Kidney glomerular epithelial cell (primary cell): ENCODE measurements at regions not wholly inside any gene's neighbourhood (a gene's known extent, or its start where the extent isn't known, plus 50 kb on each side); places are given as distances from the start of the nearest gene placed in this dataset.

Source experiments
- DNase-seq: peaks from one replicate; lab custom pipeline; 2025; lab: John Stamatoyannopoulos, UW

- no peak for DNase-seq
Observed at GRCh38 chr6:21648475-21649050, 55.0 kb downstream of the SOX4 start.

- no peak for DNase-seq
Observed at GRCh38 chr6:21653323-21653722, 59.8 kb downstream of the SOX4 start.

DNA sequence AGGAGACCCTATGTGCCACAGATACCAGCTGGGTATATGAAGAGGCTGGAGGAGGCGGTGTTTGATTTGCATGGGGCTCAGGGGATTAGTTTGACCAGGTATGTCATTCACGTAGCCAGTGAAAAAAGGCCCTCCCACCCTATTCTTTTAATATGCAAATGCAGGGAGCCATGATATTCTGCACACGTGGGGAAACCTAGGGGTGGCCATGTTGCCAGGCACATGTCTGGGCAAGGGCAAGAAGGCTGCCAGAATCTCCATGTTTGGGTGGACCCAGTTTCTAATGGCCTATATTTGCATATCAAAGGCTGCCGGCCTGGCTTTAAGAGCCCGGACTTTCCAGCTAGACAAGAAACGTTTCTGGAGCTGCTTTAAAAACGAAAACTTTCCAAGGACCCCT is 60.4 kb downstream of the SOX4 start:
- no peak for DNase-seq

DNA sequence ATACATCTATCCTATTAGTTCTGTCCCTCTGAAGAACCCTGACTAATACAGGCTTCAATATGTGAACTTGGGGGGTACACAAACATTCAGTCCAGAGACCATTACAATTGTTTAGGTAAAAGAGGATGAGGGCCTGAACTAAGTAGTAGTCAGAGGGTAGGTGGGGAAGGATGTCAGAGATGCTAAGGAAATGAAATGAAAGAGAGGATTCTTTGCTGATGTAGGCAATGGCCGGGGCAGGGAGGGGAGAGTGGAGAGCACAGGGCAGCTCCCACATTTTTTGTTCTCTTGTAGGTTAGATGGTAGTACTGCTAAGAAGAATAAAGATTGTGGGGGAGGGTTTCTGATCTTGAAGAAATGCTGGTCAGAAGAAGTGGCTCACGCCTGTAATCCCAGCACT is 60.8 kb downstream of the SOX4 start:
- DNase-seq = no peak

GRCh38 chr6:21663966-21664313 is 70.4 kb downstream of the SOX4 start:
- no peak for DNase-seq

DNA sequence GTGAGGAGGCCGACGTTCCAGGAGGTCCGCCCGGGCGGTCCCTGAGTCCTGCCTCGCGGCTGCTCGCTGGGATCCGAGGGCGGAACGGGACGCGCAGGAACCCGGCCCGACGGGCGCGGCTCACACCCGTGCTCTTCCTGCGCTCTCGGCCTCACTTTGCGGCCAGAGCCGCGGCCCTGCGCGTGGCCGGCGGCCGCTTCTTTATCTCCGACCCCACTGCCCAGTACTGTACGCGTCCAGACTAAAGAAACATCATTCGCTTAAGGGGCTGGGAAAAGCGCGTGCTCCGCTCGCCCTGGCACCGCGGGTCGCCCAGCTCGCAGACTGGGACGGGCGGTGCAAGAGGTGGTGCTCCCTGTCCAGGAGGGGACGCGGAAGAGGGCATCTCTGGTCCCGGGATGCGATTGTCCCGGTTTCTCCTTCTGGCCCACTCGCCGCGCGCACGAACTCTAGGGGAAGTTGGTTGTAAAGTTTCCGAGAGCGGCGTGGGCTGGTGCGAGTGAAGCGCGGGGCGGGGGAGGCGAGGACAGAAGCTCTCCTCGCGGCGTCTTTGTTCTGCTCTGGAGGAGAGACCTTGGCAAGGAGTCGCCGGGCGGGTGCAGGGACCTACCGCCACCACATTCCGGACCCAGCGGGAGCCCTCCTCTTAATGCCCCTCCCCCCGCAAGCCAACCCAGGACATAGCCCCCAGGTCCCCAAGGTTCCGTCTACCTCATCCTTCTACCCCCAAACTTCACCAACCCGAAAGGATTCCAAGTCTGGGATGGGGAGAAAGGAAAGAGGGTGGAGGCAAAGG is 71.0 kb downstream of the SOX4 start:
- no peak for DNase-seq

GRCh38 chr6:21665110-21665391 is 71.5 kb downstream of the SOX4 start:
- no peak for DNase-seq

DNA sequence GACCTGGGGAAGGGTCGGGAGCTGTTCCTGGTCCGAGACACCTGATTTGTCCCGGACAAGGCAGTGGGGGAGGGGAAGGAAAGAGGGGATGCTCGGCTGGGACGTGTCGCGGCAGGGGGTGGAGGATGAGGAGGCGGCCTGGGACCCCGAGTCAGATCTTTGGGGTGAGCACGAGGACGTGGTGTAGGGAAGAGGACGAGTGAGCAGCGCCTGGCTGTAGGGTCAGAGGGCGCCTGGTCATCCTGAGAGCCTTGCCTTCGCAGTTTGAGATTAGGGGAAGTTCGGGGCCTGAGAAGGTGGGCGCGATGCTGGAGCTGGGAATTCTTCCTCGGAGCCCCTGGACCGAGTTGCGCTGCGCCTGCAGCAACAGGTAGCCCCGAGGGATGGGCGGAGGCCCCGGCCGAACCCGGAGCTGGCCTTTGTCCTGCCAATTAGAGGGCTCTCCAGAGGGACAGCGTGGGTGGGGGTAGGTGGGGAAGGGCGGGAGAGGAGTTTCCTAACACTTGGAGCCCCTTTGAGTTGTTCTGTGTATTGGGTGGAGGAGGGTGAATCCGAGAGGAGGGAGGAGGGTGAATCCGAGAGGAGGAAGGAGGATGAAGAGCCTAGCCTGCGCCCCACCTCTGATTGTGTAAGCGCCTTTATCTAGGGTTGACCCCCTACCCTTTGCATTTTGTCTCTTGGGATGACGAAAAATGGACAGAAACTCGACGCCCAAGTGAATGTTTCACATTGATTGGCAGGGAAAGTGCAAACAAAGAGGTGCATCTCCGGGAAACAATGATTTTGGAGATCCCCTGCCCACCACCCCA is 72.0 kb downstream of the SOX4 start:
- no peak for DNase-seq

GRCh38 chr6:21666201-21666691 is 72.7 kb downstream of the SOX4 start:
- DNase-seq = no peak

DNA sequence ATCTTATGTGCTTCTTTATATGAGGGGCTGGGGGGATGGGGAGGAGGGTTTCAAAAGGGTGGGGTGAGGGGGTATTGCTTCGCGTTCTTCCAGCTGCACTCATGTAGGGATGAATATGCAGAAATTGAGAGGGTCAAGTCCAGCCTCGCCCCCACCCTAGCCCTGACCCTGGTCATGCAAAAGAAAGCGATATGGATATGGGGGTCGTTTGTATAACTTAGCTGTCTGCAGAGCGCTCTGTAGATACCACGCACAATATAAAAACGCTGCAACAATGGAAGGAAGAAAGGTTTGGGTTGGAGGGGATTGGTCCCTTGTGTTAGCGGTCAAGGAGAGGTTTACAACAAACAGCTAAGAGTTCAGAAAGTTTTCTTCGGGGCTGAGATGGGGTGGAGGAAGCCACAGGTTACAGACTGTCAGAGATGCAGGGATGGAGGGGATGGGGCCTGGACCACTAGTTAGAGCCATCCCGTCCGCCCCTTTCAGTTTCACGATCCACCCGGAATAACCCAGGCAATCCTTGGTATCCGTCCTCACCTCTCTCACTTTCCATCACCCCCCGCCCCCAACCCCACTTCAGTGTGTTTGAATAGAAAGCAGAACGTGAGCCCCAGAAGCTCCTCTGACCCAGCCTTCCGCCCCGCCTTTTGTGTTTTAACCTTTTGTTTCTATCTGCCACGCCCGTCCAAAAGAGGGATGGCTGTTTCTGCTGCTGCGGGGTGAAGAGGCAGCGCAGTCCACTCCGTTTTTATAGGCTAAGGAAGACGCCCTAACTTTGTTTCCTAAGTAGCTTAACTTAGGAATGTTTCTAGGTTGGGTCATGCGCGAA is 73.5 kb downstream of the SOX4 start:
- no peak for DNase-seq

- no peak for DNase-seq
Observed at GRCh38 chr6:21668795-21669194, 75.2 kb downstream of the SOX4 start.

- no peak for DNase-seq
Observed at GRCh38 chr6:21676769-21677168, 83.2 kb downstream of the SOX4 start.

DNA sequence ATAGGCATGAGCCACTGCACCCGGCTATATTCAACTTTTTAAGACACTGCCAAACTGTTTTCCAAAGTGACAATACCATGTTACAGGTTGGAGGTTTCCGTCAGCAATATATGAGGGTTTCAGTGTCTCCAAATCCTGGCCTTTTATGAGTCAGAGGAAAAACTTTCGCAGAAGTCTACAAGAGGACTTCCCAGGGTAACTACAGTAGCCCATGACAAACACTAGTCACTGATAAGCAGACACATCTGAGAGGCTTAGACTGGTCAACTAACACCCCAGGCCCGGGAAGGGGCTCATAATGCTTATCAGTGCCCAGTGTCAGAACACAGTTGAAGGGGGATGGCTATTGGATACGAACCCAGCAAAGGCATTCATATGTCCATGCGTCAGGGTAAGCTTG is 85.4 kb downstream of the SOX4 start:
- DNase-seq = no peak

GRCh38 chr6:21679761-21680265 is 86.3 kb downstream of the SOX4 start:
- peak; percentile 55 for DNase-seq

GRCh38 chr6:21680611-21681010 is 87.1 kb downstream of the SOX4 start:
- no peak for DNase-seq

DNA sequence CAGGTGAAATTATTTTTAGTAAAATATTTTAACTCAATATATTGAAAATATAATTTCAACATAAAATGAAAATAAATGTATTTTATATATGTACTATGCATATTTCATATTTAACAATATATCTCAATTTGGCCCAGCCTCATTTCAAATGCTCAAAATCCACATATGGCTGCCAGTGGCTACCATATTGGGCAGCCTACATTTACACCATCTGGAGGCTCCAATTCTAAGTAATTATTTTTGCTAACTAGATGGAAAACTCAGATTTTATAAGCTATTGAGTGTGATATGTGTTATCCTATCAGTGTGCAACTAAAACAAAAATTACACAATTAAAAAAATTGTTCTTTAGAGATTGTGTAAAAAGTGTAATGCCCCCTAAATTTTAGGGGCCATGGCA is 96.9 kb downstream of the SOX4 start:
- DNase-seq = no peak

- DNase-seq = no peak
Observed at GRCh38 chr6:21691685-21692346, 98.3 kb downstream of the SOX4 start.

DNA sequence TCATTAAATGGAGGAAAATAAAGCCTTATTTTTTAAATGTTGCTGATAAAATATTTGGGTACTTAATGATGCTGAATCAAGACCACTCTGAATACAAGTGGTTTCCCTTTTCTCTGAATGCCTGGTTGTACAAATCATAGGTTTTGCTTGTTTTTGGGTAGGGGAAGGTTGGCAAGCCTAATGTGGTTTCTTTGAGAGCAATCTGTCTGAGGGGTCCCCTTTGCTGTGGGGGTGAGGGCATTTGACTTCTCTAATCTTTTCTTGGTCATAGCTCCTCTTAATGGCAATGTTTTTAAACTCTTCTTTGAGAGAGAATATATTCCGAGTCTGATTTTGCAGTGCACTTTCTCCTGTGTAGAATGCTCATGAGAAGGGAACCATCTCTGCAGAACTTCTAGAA is 99.2 kb downstream of the SOX4 start:
- DNase-seq = no peak

GRCh38 chr6:21694168-21694567 is 100.6 kb downstream of the SOX4 start:
- DNase-seq = no peak

DNA sequence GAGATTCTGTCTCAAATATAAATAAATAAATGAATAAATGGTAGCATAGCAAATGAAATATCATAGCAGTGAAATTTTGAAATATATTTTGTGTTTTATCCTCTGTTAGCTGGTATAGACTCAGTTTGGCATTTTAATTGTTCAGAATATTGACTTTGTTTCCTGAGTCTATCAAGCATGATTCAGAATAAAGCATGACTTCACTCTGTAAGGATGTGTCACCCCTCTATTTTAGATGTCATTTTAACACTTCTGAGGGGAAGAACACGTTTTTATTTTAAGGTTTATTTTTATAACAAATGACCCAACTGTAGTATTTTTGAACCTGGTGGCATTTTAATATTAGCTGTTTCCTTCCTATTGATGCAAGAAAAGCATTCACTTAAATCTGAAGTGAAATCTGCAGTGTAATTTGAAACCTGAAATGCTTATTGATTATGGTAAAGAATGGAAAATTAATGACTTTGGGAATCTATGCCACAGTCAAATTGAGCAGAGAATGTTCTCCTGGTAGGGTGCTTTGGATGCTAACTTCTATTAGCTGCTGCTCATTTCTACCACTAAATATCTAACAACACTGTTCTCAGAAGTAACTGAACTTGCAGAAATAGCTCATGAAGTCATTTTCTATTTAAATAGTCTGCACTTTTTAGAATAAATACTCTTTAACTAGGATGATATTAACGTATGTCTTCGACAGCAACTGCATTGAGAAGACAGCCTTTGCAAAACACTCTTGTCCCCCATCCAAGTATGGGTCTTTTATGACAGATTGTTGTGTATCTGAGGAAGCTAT is 114.2 kb downstream of the SOX4 start:
- DNase-seq = no peak

DNA sequence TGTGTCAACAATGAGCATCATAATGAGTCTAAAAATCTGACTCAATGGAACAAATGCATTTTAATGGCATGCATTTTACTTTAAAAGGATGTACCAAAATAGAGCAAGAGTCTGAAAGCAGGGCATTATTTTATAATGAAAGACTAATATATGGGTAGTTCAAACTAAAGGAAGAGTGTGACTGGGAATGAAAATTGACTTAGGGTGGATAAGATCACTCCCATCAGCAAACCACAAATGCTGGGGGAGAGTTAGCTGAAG is 114.7 kb downstream of the SOX4 start:
- DNase-seq = no peak
